DOHH2 (cell line): ENCODE measurements at regions not wholly inside any gene's neighbourhood (a gene's known extent, or its start where the extent isn't known, plus 50 kb on each side); places are given as distances from the start of the nearest gene placed in this dataset.

Experiments
- EZH2phosphoT487 ChIP-seq: fragments of 200-600 bp; sonication (generic); IDR thresholded peaks from 2 replicates; pipeline ENCODE4 v1.6.1; 2017; ENCODE audit warnings: borderline replicate concordance, mild to moderate bottlenecking, antibody characterized with exemption, low read length, moderate library complexity, mixed read lengths
- TF ChIP-seq, protein P1 (sequence below): fragments of 200-600 bp; sonication (generic); IDR thresholded peaks from one replicate; pipeline ENCODE4 v1.5.1; 2014; ENCODE audit warnings: antibody characterized with exemption, mild to moderate bottlenecking, low read depth, low read length; ENCODE audit not compliant: poor library complexity, severe bottlenecking

DNA sequence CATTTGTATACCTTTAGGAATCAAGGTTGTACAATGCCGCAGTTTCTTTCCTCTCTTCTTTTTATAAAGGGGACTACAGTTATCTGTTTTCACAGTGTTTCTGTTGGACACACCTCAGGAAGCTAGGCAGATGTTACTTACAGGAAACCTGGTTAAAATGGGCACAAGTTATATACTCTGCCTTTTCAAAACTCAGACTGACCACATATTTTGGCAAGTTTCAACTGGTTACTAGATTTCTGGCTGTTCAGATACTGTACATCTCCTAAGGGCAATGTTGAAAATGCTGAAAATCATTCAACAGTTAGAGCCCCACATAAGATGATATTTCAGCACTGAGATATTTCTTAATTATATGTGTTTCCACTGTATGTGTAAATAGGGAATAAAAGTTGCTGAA, 92.5 kb upstream of the SLC35B3 start:
- TF ChIP-seq, protein P1, sequence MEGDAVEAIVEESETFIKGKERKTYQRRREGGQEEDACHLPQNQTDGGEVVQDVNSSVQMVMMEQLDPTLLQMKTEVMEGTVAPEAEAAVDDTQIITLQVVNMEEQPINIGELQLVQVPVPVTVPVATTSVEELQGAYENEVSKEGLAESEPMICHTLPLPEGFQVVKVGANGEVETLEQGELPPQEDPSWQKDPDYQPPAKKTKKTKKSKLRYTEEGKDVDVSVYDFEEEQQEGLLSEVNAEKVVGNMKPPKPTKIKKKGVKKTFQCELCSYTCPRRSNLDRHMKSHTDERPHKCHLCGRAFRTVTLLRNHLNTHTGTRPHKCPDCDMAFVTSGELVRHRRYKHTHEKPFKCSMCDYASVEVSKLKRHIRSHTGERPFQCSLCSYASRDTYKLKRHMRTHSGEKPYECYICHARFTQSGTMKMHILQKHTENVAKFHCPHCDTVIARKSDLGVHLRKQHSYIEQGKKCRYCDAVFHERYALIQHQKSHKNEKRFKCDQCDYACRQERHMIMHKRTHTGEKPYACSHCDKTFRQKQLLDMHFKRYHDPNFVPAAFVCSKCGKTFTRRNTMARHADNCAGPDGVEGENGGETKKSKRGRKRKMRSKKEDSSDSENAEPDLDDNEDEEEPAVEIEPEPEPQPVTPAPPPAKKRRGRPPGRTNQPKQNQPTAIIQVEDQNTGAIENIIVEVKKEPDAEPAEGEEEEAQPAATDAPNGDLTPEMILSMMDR, result no peak
- TF ChIP-seq EZH2phosphoT487, result no peak
